HL-60 (cell line): ENCODE measurements at regions not wholly inside any gene's neighbourhood (a gene's known extent, or its start where the extent isn't known, plus 50 kb on each side); places are given as distances from the start of the nearest gene placed in this dataset.

Experiments
- GABPA ChIP-seq: IDR thresholded peaks from 2 replicates; pipeline ENCODE4 v1.6.1; 2012; ENCODE audit warnings: low read depth
- POLR2AphosphoS5 ChIP-seq: IDR thresholded peaks from 2 replicates; pipeline ENCODE4 v1.6.1; 2012; ENCODE audit warnings: low read depth
- SPI1 ChIP-seq: IDR thresholded peaks from 2 replicates; pipeline ENCODE4 v1.6.1; 2012; ENCODE audit warnings: low read depth, mild to moderate bottlenecking, borderline replicate concordance
- TF ChIP-seq, protein P1 (sequence below): IDR thresholded peaks from one replicate; pipeline ENCODE4 v1.5.1; 2011; ENCODE audit warnings: low read length, control low read depth, inconsistent platforms; ENCODE audit not compliant: insufficient read depth
- TF ChIP-seq, protein P2 (sequence below): IDR thresholded peaks from 2 replicates; pipeline ENCODE4 v1.6.1; 2012; ENCODE audit warnings: low read depth; ENCODE audit not compliant: insufficient replicate concordance

DNA sequence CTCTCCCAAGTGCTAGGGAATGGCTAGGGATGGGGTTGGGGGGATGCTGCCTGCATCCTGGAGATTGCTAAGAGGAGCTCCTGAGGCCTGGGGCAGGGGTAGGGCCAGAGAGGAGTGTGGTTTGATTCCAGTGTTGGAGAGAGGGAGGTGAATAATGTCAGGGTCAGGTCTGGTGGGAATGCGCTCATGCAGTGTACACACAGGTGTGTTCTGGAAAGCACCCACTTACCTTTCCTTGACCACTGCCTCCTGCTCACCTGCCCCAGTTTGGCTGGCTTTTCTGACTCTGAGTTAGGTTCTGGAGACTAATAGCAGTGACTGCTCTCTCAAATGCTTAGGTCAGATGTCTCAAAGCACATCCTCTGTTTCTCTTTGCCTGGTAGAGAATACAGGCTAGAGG lies 135.4 kb upstream of the BMPER start:
- TF ChIP-seq, protein P1, sequence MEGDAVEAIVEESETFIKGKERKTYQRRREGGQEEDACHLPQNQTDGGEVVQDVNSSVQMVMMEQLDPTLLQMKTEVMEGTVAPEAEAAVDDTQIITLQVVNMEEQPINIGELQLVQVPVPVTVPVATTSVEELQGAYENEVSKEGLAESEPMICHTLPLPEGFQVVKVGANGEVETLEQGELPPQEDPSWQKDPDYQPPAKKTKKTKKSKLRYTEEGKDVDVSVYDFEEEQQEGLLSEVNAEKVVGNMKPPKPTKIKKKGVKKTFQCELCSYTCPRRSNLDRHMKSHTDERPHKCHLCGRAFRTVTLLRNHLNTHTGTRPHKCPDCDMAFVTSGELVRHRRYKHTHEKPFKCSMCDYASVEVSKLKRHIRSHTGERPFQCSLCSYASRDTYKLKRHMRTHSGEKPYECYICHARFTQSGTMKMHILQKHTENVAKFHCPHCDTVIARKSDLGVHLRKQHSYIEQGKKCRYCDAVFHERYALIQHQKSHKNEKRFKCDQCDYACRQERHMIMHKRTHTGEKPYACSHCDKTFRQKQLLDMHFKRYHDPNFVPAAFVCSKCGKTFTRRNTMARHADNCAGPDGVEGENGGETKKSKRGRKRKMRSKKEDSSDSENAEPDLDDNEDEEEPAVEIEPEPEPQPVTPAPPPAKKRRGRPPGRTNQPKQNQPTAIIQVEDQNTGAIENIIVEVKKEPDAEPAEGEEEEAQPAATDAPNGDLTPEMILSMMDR = no peak
- TF ChIP-seq POLR2AphosphoS5 (no peak), GABPA (no peak), SPI1 (no peak)
- TF ChIP-seq, protein P2, sequence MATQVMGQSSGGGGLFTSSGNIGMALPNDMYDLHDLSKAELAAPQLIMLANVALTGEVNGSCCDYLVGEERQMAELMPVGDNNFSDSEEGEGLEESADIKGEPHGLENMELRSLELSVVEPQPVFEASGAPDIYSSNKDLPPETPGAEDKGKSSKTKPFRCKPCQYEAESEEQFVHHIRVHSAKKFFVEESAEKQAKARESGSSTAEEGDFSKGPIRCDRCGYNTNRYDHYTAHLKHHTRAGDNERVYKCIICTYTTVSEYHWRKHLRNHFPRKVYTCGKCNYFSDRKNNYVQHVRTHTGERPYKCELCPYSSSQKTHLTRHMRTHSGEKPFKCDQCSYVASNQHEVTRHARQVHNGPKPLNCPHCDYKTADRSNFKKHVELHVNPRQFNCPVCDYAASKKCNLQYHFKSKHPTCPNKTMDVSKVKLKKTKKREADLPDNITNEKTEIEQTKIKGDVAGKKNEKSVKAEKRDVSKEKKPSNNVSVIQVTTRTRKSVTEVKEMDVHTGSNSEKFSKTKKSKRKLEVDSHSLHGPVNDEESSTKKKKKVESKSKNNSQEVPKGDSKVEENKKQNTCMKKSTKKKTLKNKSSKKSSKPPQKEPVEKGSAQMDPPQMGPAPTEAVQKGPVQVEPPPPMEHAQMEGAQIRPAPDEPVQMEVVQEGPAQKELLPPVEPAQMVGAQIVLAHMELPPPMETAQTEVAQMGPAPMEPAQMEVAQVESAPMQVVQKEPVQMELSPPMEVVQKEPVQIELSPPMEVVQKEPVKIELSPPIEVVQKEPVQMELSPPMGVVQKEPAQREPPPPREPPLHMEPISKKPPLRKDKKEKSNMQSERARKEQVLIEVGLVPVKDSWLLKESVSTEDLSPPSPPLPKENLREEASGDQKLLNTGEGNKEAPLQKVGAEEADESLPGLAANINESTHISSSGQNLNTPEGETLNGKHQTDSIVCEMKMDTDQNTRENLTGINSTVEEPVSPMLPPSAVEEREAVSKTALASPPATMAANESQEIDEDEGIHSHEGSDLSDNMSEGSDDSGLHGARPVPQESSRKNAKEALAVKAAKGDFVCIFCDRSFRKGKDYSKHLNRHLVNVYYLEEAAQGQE = no peak
